Heart right ventricle (tissue), 16 donors: ENCODE measurements at regions not wholly inside any gene's neighbourhood (a gene's known extent, or its start where the extent isn't known, plus 50 kb on each side); places are given as distances from the start of the nearest gene placed in this dataset.
A peak's percentile ranks its signal among the peaks of the same experiment; 100 is the strongest.

Experiments used
- ATAC-seq, 8 donors: fragments of 200-7000 bp; cut with Tn5 transposase; one replicate each; pipeline ENCODE4 v1.9.1; 2020; ENCODE audit warnings: mild to moderate bottlenecking in 8 of 8, moderate library complexity in 8 of 8, moderate number of reproducible peaks in 1 of 8
- DNase-seq, 2 donors: peaks; one replicate each; pipeline ENCODE4 v3.0.0-alpha.2; 2020
- H3K27ac ChIP-seq, 10 donors: fragments of 200-600 bp; sonication (generic) in 2 of 10; one replicate each; pipeline versions ENCODE4 v1.5.0 to v1.8.0; 2020 to 2022; ENCODE audit warnings: mild to moderate bottlenecking in 3 of 10
- H3K27me3 ChIP-seq, 7 donors: fragments of 200-600 bp; one replicate each; pipeline ENCODE4 v1.8.0; 2021 to 2022; ENCODE audit warnings: mild to moderate bottlenecking in 2 of 7
- H3K36me3 ChIP-seq, 9 donors: fragments of 200-600 bp; sonication (generic) in 1 of 9; one replicate each; pipeline versions ENCODE4 v1.5.0 to v1.8.0; 2020 to 2022; ENCODE audit warnings: mild to moderate bottlenecking in 2 of 9
- H3K4me1 ChIP-seq, 9 donors: fragments of 200-600 bp; sonication (generic) in 1 of 9; one replicate each; pipeline versions ENCODE4 v1.5.0 to v1.8.0; 2020 to 2022; ENCODE audit warnings: mild to moderate bottlenecking in 4 of 9
- H3K4me3 ChIP-seq, 10 donors: fragments of 200-600 bp; sonication (generic) in 2 of 10; one replicate each; pipeline versions ENCODE4 v1.5.0 to v1.8.0; 2020 to 2022; ENCODE audit warnings: mild to moderate bottlenecking in 7 of 10, moderate library complexity in 2 of 10
- H3K9me3 ChIP-seq, 11 donors: fragments of 200-600 bp in 10 of 11; sonication (generic) in 2 of 11; one replicate each; pipeline versions ENCODE4 v1.5.0 to v1.8.0; 2013 to 2022; ENCODE audit warnings: mild to moderate bottlenecking in 2 of 11, control low read depth in 1 of 11, moderate library complexity in 1 of 11
- CTCF ChIP-seq, 9 donors: fragments of 200-600 bp; sonication (generic) in 2 of 9; IDR thresholded peaks; one replicate each; pipeline versions ENCODE4 v1.5.0 to v1.8.0; 2021 to 2022; ENCODE audit warnings: antibody characterized with exemption in 9 of 9, mild to moderate bottlenecking in 5 of 9, moderate library complexity in 1 of 9
- WGBS, 2 donors: extraction: QIAGEN DNeasy Blood & Tissue Kit; methylation state at CpG; one replicate each; pipeline ENCODE4 v1.1.7; 2013; ENCODE audit warnings: inconsistent platforms in 1 of 2; 5-methylcytosine and 5-hydroxymethylcytosine counted together
- intact Hi-C, 10 donors: fragments of 100-400 bp; cut with DNase I; formaldehyde crosslinking; loops; one replicate each; pipeline versions ENCODE4 v1.11.1 to v1.14.2; 2022
- donor health status: Arrhythmogenic right ventricular cardiomyopathy.
- donor health status: ischemic (EF 13 %, LVEDD 7.1; RV severe dilation, severe dysfunction).
- donor health status: healthy with polysubstance abuse.
- donor health status: DM: no; HTN: yes; CAD: no.
- donor health status: DM: no; HTN: no; CAD: no.
- donor health status: ischemic (EF 25% LVEDD 6.9; RV normal size, moderate dysfunction).
- donor health status: ischemic (EF 25% LVEDD 5.7; RV mildly dilated, moderate dysfunction).
- donor health status: healthy.
- donor health status: DM: yes; HTN: yes; CAD: no.
- donor health status: Ischemic cardiomyopathy.
- donor health status: ischemic (EF 35%, LVEDD 5.7; RV mildly dilated, moderate dysfunction).
- donor health status: nonischemic (EF 11% LVEDD 7.7; RV severe dilation, severe dysfunction).
- donor health status: DM: yes; HTN: yes; CAD: no.
- donor health status: PGD.
- donor health status: ischemic (EF 29% LVEDD 5.4; RV normal size, mild dysfunction).
- donor health status: nonischemic (EF 23%, LVEDD 6.1; RV moderate dilation, normal function).

- Histone ChIP-seq H3K4me1 (peaks cover 0 to 18% (median 4%) of the 10 kb centered on the region in 9 donors), H3K36me3 (no peaks in the 10 kb centered on the region), H3K4me3 (no peak overlapping the region), H3K27me3 (peaks cover 0 to 6% (median 0%) of the 10 kb centered on the region in 7 donors), H3K27ac (no peak overlapping the region), H3K9me3 (no peaks in the 10 kb centered on the region)
- TF ChIP-seq CTCF (IDR thresholded peaks at IDR 0.05), result no peak
- ATAC-seq (no peak), DNase-seq (no peak)
- intact Hi-C loops, result no loop called here
- 92 to 95% methylated on average over 3 of the region's 3 CpGs for WGBS, 2 donors
Observed at GRCh38 chr6:111978532-111979149, 75.3 kb upstream of the CCN6 start.

GRCh38 chr6:111979633-111980032, 74.3 kb upstream of the CCN6 start:
- Histone ChIP-seq H3K27ac (peak overlapping the region in 2 of 10 donors; percentile 25 to 32), H3K4me1 (peaks cover 0 to 13% (median 0%) of the 10 kb centered on the region in 9 donors), H3K4me3 (no peak overlapping the region), H3K9me3 (no peaks in the 10 kb centered on the region), H3K36me3 (no peaks in the 10 kb centered on the region), H3K27me3 (peaks cover 0 to 6% (median 0%) of the 10 kb centered on the region in 7 donors)
- intact Hi-C loops, result no loop called here
- 85 to 86% methylated on average over 6 of the region's 6 CpGs for WGBS, 2 donors
- TF ChIP-seq CTCF (IDR thresholded peaks at IDR 0.05), result no peak
- no peak for DNase-seq
- peak in 3 of 8 donors; percentile 5 to 15 (median 8) for ATAC-seq

- no peaks in the 10 kb centered on the region for H3K9me3 ChIP-seq
- intact Hi-C loops, result no loop called here
- DNase-seq (peak in 1 of 2 donors; percentile 13), ATAC-seq (peak in 7 of 8 donors; percentile 66 to 84 (median 71))
- peaks cover 0 to 6% (median 0%) of the 10 kb centered on the region in 7 donors for H3K27me3 ChIP-seq
- H3K4me3 ChIP-seq, result no peak overlapping the region
- TF ChIP-seq CTCF (IDR thresholded peaks at IDR 0.05), result no peak
- H3K4me1 ChIP-seq, result peaks cover 0 to 13% (median 0%) of the 10 kb centered on the region in 9 donors
- no peaks in the 10 kb centered on the region for H3K36me3 ChIP-seq
- 71 to 73% methylated on average over 6 of the region's 6 CpGs for WGBS, 2 donors
- peak overlapping the region in 5 of 10 donors; percentile 21 to 43 (median 29) for H3K27ac ChIP-seq
Observed at GRCh38 chr6:111980143-111980542, 73.8 kb upstream of the CCN6 start.

- 61 to 66% methylated on average over 8 of the region's 8 CpGs for WGBS, 2 donors
- intact Hi-C loops, result no loop called here
Observed at GRCh38 chr6:111980971-111981840, 72.7 kb upstream of the CCN6 start.

More at GRCh38 chr6:111980971-111981840, 72.7 kb upstream of the CCN6 start:
- TF ChIP-seq CTCF (IDR thresholded peaks at IDR 0.05), result no peak
- peak in 1 of 2 donors; percentile 25 for DNase-seq
- H3K4me3 ChIP-seq, result no peak overlapping the region
- no peaks in the 10 kb centered on the region for H3K9me3 ChIP-seq
- H3K27ac ChIP-seq, result peak overlapping the region in 6 of 10 donors; percentile 16 to 43 (median 27)
- peaks cover 0 to 6% (median 0%) of the 10 kb centered on the region in 7 donors for H3K27me3 ChIP-seq
- H3K36me3 ChIP-seq, result no peaks in the 10 kb centered on the region
- peak in 6 of 8 donors; percentile 54 to 79 (median 68) for ATAC-seq
- H3K4me1 ChIP-seq, result peaks cover 0 to 15% (median 0%) of the 10 kb centered on the region in 9 donors
